Mucosa of descending colon (tissue), 3 donors: ENCODE measurements at regions not wholly inside any gene's neighbourhood (a gene's known extent, or its start where the extent isn't known, plus 50 kb on each side); places are given as distances from the start of the nearest gene placed in this dataset.
A peak's percentile ranks its signal among the peaks of the same experiment; 100 is the strongest.
"Not testable (repeated sequence)": the region's sequence is repeated elsewhere in the genome, so short reads cannot be mapped to it uniquely, and the experiment has no call there.

Source experiments
- ATAC-seq: fragments of 200-7000 bp; cut with Tn5 transposase; one replicate; pipeline ENCODE4 v1.9.1; 2020; ENCODE audit warnings: mild to moderate bottlenecking, moderate library complexity
- DNase-seq, 3 donors: peaks; one replicate each; pipeline ENCODE4 v3.0.0-alpha.2; 2020
- H3K36me3 ChIP-seq: fragments of 200-600 bp; one replicate; pipeline ENCODE4 v1.8.0; 2021; ENCODE audit warnings: low read depth, mild to moderate bottlenecking
- H3K4me1 ChIP-seq: fragments of 200-600 bp; one replicate; pipeline ENCODE4 v1.8.0; 2021; ENCODE audit warnings: low read depth, mild to moderate bottlenecking
- H3K4me3 ChIP-seq: fragments of 200-600 bp; one replicate; pipeline ENCODE4 v1.8.0; 2021; ENCODE audit warnings: mild to moderate bottlenecking
- H3K9me3 ChIP-seq: fragments of 200-600 bp; one replicate; pipeline ENCODE4 v1.8.0; 2021; ENCODE audit warnings: mild to moderate bottlenecking
- CTCF ChIP-seq: fragments of 200-600 bp; IDR thresholded peaks from one replicate; pipeline ENCODE4 v1.8.0; 2022; ENCODE audit warnings: antibody characterized with exemption, mild to moderate bottlenecking
- intact Hi-C, 2 donors: fragments of 100-400 bp; cut with DNase I in 1 of 2; cut with micrococcal nuclease in 1 of 2; formaldehyde crosslinking; loops; one replicate each; pipeline versions ENCODE4 v1.11.0 to v1.11.1; 2022; cut with DNase I, micrococcal nuclease
- donor health status: DM: no; HTN: no; CAD: no; lungs with moderate emphysema.
- donor health status: DM: no; HTN: no; CAD: no.
- donor health status: DM: no; HTN: yes; CAD: no.

- Histone ChIP-seq H3K4me3 (no peak overlapping the region), H3K9me3 (no peaks in the 10 kb centered on the region), H3K36me3 (no peaks in the 10 kb centered on the region), H3K4me1 (no peaks in the 10 kb centered on the region)
- DNase-seq (no peak), ATAC-seq (no peak)
- intact Hi-C loops, result no loop called here
- no peak for TF ChIP-seq CTCF
Observed at GRCh38 chr13:31605076-31605860, 134.1 kb upstream of the RXFP2 start.

GRCh38 chr13:31607531-31607930 lies 131.8 kb upstream of the RXFP2 start:
- H3K9me3 ChIP-seq, DNase-seq, intact Hi-C loops, ATAC-seq, H3K36me3 ChIP-seq, H3K4me1 ChIP-seq, H3K4me3 ChIP-seq: not testable (repeated sequence)

GRCh38 chr13:31608780-31609179 lies 130.5 kb upstream of the RXFP2 start:
- ATAC-seq, H3K4me3 ChIP-seq, H3K4me1 ChIP-seq, DNase-seq, H3K36me3 ChIP-seq, intact Hi-C loops, H3K9me3 ChIP-seq: not testable (repeated sequence)

GRCh38 chr13:31610270-31610998 lies 128.9 kb upstream of the RXFP2 start:
- Histone ChIP-seq H3K4me1 (no peaks in the 10 kb centered on the region), H3K36me3 (no peaks in the 10 kb centered on the region), H3K4me3 (no peak overlapping the region), H3K9me3 (no peaks in the 10 kb centered on the region)
- no peak for TF ChIP-seq CTCF
- intact Hi-C loops, result no loop called here
- DNase-seq (no peak), ATAC-seq (peak; percentile 36)

GRCh38 chr13:31611214-31611613 lies 128.1 kb upstream of the RXFP2 start:
- no peaks in the 10 kb centered on the region for H3K36me3 ChIP-seq
- no peaks in the 10 kb centered on the region for H3K9me3 ChIP-seq
- no peak for DNase-seq
- H3K4me1 ChIP-seq, result no peaks in the 10 kb centered on the region
- intact Hi-C loops, result no loop called here
- H3K4me3 ChIP-seq, result no peak overlapping the region
- no peak for ATAC-seq
- no peak for TF ChIP-seq CTCF

- Histone ChIP-seq H3K4me3 (no peak overlapping the region), H3K4me1 (no peaks in the 10 kb centered on the region), H3K9me3 (no peaks in the 10 kb centered on the region), H3K36me3 (no peaks in the 10 kb centered on the region)
- DNase-seq (no peak), ATAC-seq (no peak)
- TF ChIP-seq CTCF, result no peak
- intact Hi-C loops, result no loop called here
Observed at GRCh38 chr13:31614073-31614472, 125.3 kb upstream of the RXFP2 start.
